GM23248 (cell line): ENCODE measurements at regions not wholly inside any gene's neighbourhood (a gene's known extent, or its start where the extent isn't known, plus 50 kb on each side); places are given as distances from the start of the nearest gene placed in this dataset.

Experiments
- DNase-seq: peaks from one replicate; pipeline ENCODE4 v3.0.0-alpha.2; 2015
- H2AFZ ChIP-seq: fragments of 200-600 bp; sonication (generic); 2 replicates; pipeline ENCODE4 v1.6.1; 2016; ENCODE audit warnings: antibody characterized with exemption
- H3F3A ChIP-seq: fragments of 200-600 bp; sonication (generic); 2 replicates; pipeline ENCODE4 v1.6.1; 2016; ENCODE audit warnings: mild to moderate bottlenecking, antibody characterized with exemption, mixed run types; ENCODE audit not compliant: insufficient read depth
- H3K27ac ChIP-seq: fragments of 200-600 bp; sonication (generic); 2 replicates; pipeline ENCODE4 v1.5.1; 2016; ENCODE audit warnings: mild to moderate bottlenecking
- H3K27me3 ChIP-seq: fragments of 200-600 bp; sonication (generic); replicated peaks from 2 replicates; pipeline ENCODE4 v1.6.1; 2016; ENCODE audit warnings: mild to moderate bottlenecking; ENCODE audit not compliant: insufficient read depth
- H3K36me3 ChIP-seq: fragments of 200-600 bp; sonication (generic); 2 replicates; pipeline ENCODE4 v1.6.1; 2016; ENCODE audit warnings: low read depth, mild to moderate bottlenecking
- H3K4me1 ChIP-seq: fragments of 200-600 bp; sonication (generic); 2 replicates; pipeline ENCODE4 v1.6.1; 2016; ENCODE audit warnings: mild to moderate bottlenecking; ENCODE audit not compliant: insufficient read depth
- H3K4me2 ChIP-seq: fragments of 200-600 bp; sonication (generic); one replicate; pipeline ENCODE4 v1.6.1; 2016; ENCODE audit warnings: mild to moderate bottlenecking; ENCODE audit not compliant: unreplicated experiment
- H3K4me3 ChIP-seq: fragments of 200-600 bp; sonication (generic); 2 replicates; pipeline ENCODE4 v1.5.1; 2016; ENCODE audit warnings: mild to moderate bottlenecking
- H3K79me2 ChIP-seq: fragments of 200-600 bp; sonication (generic); 2 replicates; pipeline ENCODE4 v1.6.1; 2016; ENCODE audit warnings: mild to moderate bottlenecking; ENCODE audit not compliant: insufficient read depth
- H3K9ac ChIP-seq: fragments of 200-600 bp; sonication (generic); 2 replicates; pipeline ENCODE4 v1.6.1; 2016; ENCODE audit warnings: mild to moderate bottlenecking
- H3K9me2 ChIP-seq: fragments of 200-600 bp; sonication (generic); 2 replicates; pipeline ENCODE4 v1.6.1; 2016; ENCODE audit warnings: mixed run types, mild to moderate bottlenecking, moderate library complexity; ENCODE audit not compliant: insufficient read depth
- H3K9me3 ChIP-seq: fragments of 200-600 bp; sonication (generic); one replicate; pipeline ENCODE4 v1.6.1; 2017; ENCODE audit warnings: low read depth
- H4K20me1 ChIP-seq: fragments of 200-600 bp; sonication (generic); 2 replicates; pipeline ENCODE4 v1.6.0; 2016; ENCODE audit not compliant: insufficient read depth
- EZH2 ChIP-seq: fragments of 200-600 bp; sonication (generic); IDR thresholded peaks from 2 replicates; pipeline ENCODE4 v1.6.1; 2018; ENCODE audit warnings: antibody characterized with exemption, mild to moderate bottlenecking; ENCODE audit not compliant: insufficient read depth, poor library complexity, severe bottlenecking
- EZH2phosphoT487 ChIP-seq: fragments of 200-600 bp; sonication (generic); IDR thresholded peaks from 2 replicates; pipeline ENCODE4 v1.6.1; 2018; ENCODE audit warnings: antibody characterized with exemption, moderate library complexity, mild to moderate bottlenecking, low read depth; ENCODE audit not compliant: insufficient read depth
- WGBS, 2 experiments: methylation state at CpG; one replicate each; pipeline ENCODE4 v1.1.6; 2015 to 2017; ENCODE audit warnings: low lambda C conversion rate in 2 of 2, low coverage in 1 of 2; ENCODE audit errors: missing lambda C conversion rate in 2 of 2; 5-methylcytosine and 5-hydroxymethylcytosine counted together
- in situ Hi-C: fragments of 300-500 bp; cut with MboI; formaldehyde crosslinking; loops from 2 replicates; pipeline ENCODE4 v1.15.0; 2020

DNA sequence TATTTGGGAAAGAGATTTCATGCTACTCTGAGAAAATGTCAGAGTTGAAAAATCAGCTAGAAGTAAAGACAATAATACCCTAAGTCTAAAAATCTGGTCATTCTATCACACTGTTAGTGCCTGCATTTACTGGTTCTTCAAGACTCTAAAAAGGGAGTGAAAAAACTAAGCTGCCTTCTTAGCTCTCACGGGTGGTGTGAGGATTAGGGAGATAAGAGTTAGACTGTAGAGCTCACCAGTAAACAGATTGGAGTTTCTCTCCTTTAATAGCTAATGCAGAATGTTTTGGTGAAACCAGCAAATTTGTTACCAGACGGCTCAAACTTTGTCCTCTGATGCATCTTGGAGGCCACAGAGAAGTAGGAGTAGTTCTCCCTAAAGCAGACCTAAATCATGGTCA, 135.0 kb upstream of the OTX2 start:
- H3K4me1 ChIP-seq = no peaks in the 10 kb centered on the region
- H3K79me2 ChIP-seq = no peaks in the 10 kb centered on the region
- no peaks in the 10 kb centered on the region for H3K27me3 ChIP-seq
- H2AFZ ChIP-seq = no peak overlapping the region
- DNase-seq = no peak
- TF ChIP-seq EZH2 = no peak
- TF ChIP-seq EZH2phosphoT487 = no peak
- no peak overlapping the region for H3K9ac ChIP-seq
- no peaks in the 10 kb centered on the region for H3F3A ChIP-seq
- no peak overlapping the region for H3K4me3 ChIP-seq
- H4K20me1 ChIP-seq = no peaks in the 10 kb centered on the region
- no peak overlapping the region for H3K27ac ChIP-seq
- no peak overlapping the region for H3K4me2 ChIP-seq
- in situ Hi-C loops = no loop called here
- H3K9me3 ChIP-seq = no peaks in the 10 kb centered on the region
- 3% methylated on average over 2 of the region's 2 CpGs for WGBS, 2 experiments
- no peaks in the 10 kb centered on the region for H3K36me3 ChIP-seq
- no peaks in the 10 kb centered on the region for H3K9me2 ChIP-seq

DNA sequence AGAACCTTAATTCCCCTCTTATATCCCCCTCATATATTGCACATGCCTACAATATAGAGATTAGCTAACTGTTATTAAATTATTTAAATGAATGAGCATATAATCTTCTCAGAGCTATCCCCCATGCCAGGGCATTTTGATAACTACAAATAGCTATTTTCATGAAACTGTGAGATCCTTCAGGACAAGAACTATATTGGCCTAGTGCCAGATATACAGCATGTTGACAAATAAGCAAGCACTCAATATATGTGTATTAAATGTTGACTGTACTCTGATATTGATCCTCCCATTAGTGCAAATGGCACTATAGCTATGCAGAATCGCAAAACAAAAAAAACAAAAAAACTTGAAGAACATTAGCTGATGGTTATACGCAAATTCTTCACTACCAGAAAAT, 134.1 kb upstream of the OTX2 start:
- Histone ChIP-seq H3K27ac (no peak overlapping the region), H2AFZ (no peak overlapping the region), H3F3A (no peaks in the 10 kb centered on the region), H3K79me2 (no peaks in the 10 kb centered on the region), H4K20me1 (no peaks in the 10 kb centered on the region), H3K9me2 (no peaks in the 10 kb centered on the region), H3K9me3 (no peaks in the 10 kb centered on the region), H3K4me1 (no peaks in the 10 kb centered on the region), H3K4me2 (no peak overlapping the region), H3K4me3 (no peak overlapping the region), H3K36me3 (no peaks in the 10 kb centered on the region), H3K9ac (no peak overlapping the region), H3K27me3 (no peaks in the 10 kb centered on the region)
- whole genome bisulfite sequencing, 2 experiments = 37 to 45% methylated on average over 2 of the region's 2 CpGs
- TF ChIP-seq EZH2 (no peak), EZH2phosphoT487 (no peak)
- DNase-seq = no peak
- in situ Hi-C loops = no loop called here

DNA sequence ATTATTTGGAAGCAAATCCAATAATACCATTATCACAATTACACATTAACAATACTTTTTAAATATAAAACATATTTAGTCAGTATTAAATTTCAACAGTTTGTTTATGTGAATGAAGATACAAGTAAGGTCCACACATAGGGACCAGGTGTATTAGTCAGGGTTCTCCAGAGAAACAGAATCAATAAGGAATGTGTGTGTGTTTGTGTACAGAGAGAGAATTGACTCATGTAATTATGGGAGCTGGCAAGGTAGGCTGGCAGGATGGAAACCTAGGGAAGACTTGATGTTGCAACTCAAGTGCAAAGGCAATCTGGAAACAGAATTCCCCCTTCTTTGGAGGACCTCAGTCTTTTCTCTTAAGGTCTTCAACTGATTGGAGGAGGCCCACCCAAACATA, 123.2 kb upstream of the OTX2 start:
- no peak for TF ChIP-seq EZH2
- no peak for TF ChIP-seq EZH2phosphoT487
- H3K9ac ChIP-seq = no peak overlapping the region
- no peak overlapping the region for H3K27ac ChIP-seq
- no peaks in the 10 kb centered on the region for H3K9me3 ChIP-seq
- no peaks in the 10 kb centered on the region for H3K27me3 ChIP-seq
- H3K36me3 ChIP-seq = no peaks in the 10 kb centered on the region
- H3K79me2 ChIP-seq = no peaks in the 10 kb centered on the region
- H3K9me2 ChIP-seq = no peaks in the 10 kb centered on the region
- no peak for DNase-seq
- H3K4me2 ChIP-seq = no peak overlapping the region
- no peak overlapping the region for H2AFZ ChIP-seq
- H3K4me3 ChIP-seq = no peak overlapping the region
- in situ Hi-C loops = no loop called here
- no peaks in the 10 kb centered on the region for H4K20me1 ChIP-seq
- no peaks in the 10 kb centered on the region for H3K4me1 ChIP-seq
- no peaks in the 10 kb centered on the region for H3F3A ChIP-seq

DNA sequence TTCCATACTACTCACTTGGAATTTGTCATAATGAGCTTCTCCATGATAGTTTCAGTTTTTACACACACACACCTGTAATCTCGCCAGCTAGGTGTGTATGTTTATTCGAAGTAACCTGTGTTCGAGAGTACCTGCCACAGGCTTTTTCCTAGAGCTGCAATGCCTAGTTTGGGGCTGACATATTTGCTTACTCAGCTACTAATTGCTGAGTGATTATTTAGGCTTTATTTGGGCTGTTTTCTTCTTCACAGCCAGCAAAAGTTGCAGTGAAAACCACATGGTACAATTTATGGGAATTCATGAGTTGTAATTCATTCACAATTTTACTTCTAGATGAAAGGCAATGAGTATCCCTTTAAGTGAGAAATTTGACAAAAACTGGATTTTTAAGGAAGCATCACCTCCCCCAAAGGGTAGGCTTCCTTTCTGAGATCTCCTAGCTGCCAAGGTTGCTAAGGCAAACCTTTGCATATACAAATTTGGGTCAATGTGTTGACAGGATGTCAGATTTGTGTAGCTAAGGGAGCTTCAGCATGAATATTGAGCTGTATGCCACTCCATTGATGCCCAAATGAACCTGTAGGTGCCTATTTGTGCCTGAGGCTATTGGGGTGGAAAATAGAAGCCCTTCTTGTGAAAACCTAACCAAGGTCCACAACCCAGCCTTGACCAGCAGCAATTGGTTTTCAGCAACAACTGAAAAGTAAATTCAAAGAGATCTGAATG, 108.7 kb upstream of the OTX2 start:
- TF ChIP-seq EZH2phosphoT487 (no peak), EZH2 (no peak)
- no peak overlapping the region for H2AFZ ChIP-seq
- H3K79me2 ChIP-seq = no peaks in the 10 kb centered on the region
- H3F3A ChIP-seq = no peaks in the 10 kb centered on the region
- H3K27me3 ChIP-seq = no peaks in the 10 kb centered on the region
- no peaks in the 10 kb centered on the region for H3K9me2 ChIP-seq
- H4K20me1 ChIP-seq = no peaks in the 10 kb centered on the region
- in situ Hi-C loops = no loop called here
- H3K4me1 ChIP-seq = no peaks in the 10 kb centered on the region
- no peak overlapping the region for H3K27ac ChIP-seq
- H3K9me3 ChIP-seq = no peaks in the 10 kb centered on the region
- no peaks in the 10 kb centered on the region for H3K36me3 ChIP-seq
- WGBS, 2 experiments = 1 to 9% methylated on average over 3 of the region's 3 CpGs
- no peak for DNase-seq
- H3K9ac ChIP-seq = no peak overlapping the region
- no peak overlapping the region for H3K4me3 ChIP-seq
- H3K4me2 ChIP-seq = no peak overlapping the region

DNA sequence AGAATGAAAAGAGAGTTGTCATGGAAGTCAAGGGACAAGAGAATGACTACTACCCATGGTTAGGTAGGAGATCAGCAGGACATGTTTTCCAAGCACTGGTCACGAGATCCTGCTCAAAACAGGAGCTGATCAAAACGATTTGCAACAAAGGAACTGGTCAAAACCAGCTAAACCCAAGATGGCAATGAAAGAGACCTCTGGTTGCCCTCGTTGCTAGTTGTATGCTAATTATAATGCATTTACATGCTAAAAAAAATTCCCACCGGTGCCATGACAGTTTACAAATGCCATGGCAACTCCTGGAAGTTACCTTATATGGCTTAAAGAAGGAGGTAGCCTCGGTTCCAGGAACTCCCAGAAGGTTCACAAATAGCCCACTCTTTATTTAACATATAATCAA, 95.0 kb upstream of the OTX2 start:
- no peaks in the 10 kb centered on the region for H3K79me2 ChIP-seq
- H3F3A ChIP-seq = no peaks in the 10 kb centered on the region
- H2AFZ ChIP-seq = no peak overlapping the region
- no peak overlapping the region for H3K4me2 ChIP-seq
- no peaks in the 10 kb centered on the region for H3K27me3 ChIP-seq
- no peak overlapping the region for H3K4me3 ChIP-seq
- no peaks in the 10 kb centered on the region for H3K4me1 ChIP-seq
- in situ Hi-C loops = no loop called here
- H4K20me1 ChIP-seq = no peaks in the 10 kb centered on the region
- TF ChIP-seq EZH2 = no peak
- no peak for TF ChIP-seq EZH2phosphoT487
- H3K27ac ChIP-seq = no peak overlapping the region
- no peak for DNase-seq
- 0 to 2% methylated on average over 5 of the region's 5 CpGs for WGBS, 2 experiments
- no peaks in the 10 kb centered on the region for H3K9me3 ChIP-seq
- no peak overlapping the region for H3K9ac ChIP-seq
- H3K9me2 ChIP-seq = no peaks in the 10 kb centered on the region
- no peaks in the 10 kb centered on the region for H3K36me3 ChIP-seq
